Duodenal mucosa (tissue), 2 donors: ENCODE measurements at regions not wholly inside any gene's neighbourhood (a gene's known extent, or its start where the extent isn't known, plus 50 kb on each side); places are given as distances from the start of the nearest gene placed in this dataset.

ENCODE experiments used
- H3K27ac ChIP-seq: one replicate; pipeline ENCODE4 v1.7.0; 2013; ENCODE audit warnings: low read depth, low read length
- H3K27me3 ChIP-seq, 2 donors: one replicate each; pipeline ENCODE4 v1.7.0; 2013; ENCODE audit warnings: low read length in 2 of 2, control low read depth in 1 of 2; ENCODE audit not compliant: insufficient read depth in 2 of 2, control insufficient read depth in 1 of 2
- H3K36me3 ChIP-seq, 2 donors: one replicate each; pipeline ENCODE4 v1.7.0; 2013; ENCODE audit warnings: low read length in 2 of 2, control low read depth in 1 of 2; ENCODE audit not compliant: insufficient read depth in 2 of 2, control insufficient read depth in 1 of 2
- H3K4me1 ChIP-seq, 2 donors: one replicate each; pipeline ENCODE4 v1.7.0; 2013; ENCODE audit warnings: low read length in 2 of 2, control low read depth in 1 of 2; ENCODE audit not compliant: insufficient read depth in 2 of 2, control insufficient read depth in 1 of 2
- H3K4me3 ChIP-seq, 2 donors: one replicate each; pipeline ENCODE4 v1.7.0; 2013; ENCODE audit warnings: low read length in 2 of 2, low read depth in 1 of 2
- H3K9ac ChIP-seq, 2 donors: one replicate each; pipeline ENCODE4 v1.7.0; 2013; ENCODE audit warnings: low read length in 2 of 2, low read depth in 1 of 2
- H3K9me3 ChIP-seq, 2 donors: one replicate each; pipeline ENCODE4 v1.7.0; 2013; ENCODE audit warnings: low read length in 2 of 2, control low read depth in 1 of 2; ENCODE audit not compliant: control insufficient read depth in 1 of 2

- Histone ChIP-seq H3K4me3 (no peak overlapping the region), H3K9ac (no peak overlapping the region), H3K27ac (no peak overlapping the region), H3K36me3 (no peaks in the 10 kb centered on the region), H3K4me1 (no peaks in the 10 kb centered on the region), H3K9me3 (no peaks in the 10 kb centered on the region), H3K27me3 (no peaks in the 10 kb centered on the region)
Measured at GRCh38 chr5:4716781-4717180, 423.3 kb upstream of the ADAMTS16 start.

- Histone ChIP-seq H3K9me3 (no peaks in the 10 kb centered on the region), H3K4me1 (no peaks in the 10 kb centered on the region), H3K9ac (no peak overlapping the region), H3K4me3 (no peak overlapping the region), H3K36me3 (no peaks in the 10 kb centered on the region), H3K27ac (no peak overlapping the region), H3K27me3 (no peaks in the 10 kb centered on the region)
Measured at GRCh38 chr5:4717446-4717845, 422.7 kb upstream of the ADAMTS16 start.

GRCh38 chr5:4720831-4721230, 419.3 kb upstream of the ADAMTS16 start:
- Histone ChIP-seq H3K27me3 (no peaks in the 10 kb centered on the region), H3K4me1 (no peaks in the 10 kb centered on the region), H3K4me3 (no peak overlapping the region), H3K9me3 (peaks cover 0 to 3% of the 10 kb centered on the region in 2 donors), H3K27ac (no peak overlapping the region), H3K36me3 (no peaks in the 10 kb centered on the region), H3K9ac (no peak overlapping the region)

- peaks cover 0 to 3% of the 10 kb centered on the region in 2 donors for H3K9me3 ChIP-seq
- H3K27ac ChIP-seq = no peak overlapping the region
- H3K9ac ChIP-seq = no peak overlapping the region
- H3K36me3 ChIP-seq = no peaks in the 10 kb centered on the region
- no peak overlapping the region for H3K4me3 ChIP-seq
- no peaks in the 10 kb centered on the region for H3K27me3 ChIP-seq
- no peaks in the 10 kb centered on the region for H3K4me1 ChIP-seq
Measured at GRCh38 chr5:4722886-4723285, 417.2 kb upstream of the ADAMTS16 start.

- Histone ChIP-seq H3K4me3 (no peak overlapping the region), H3K4me1 (no peaks in the 10 kb centered on the region), H3K36me3 (no peaks in the 10 kb centered on the region), H3K27me3 (no peaks in the 10 kb centered on the region), H3K9ac (no peak overlapping the region), H3K9me3 (peaks cover 0 to 3% of the 10 kb centered on the region in 2 donors), H3K27ac (no peak overlapping the region)
Measured at GRCh38 chr5:4725594-4725993, 414.5 kb upstream of the ADAMTS16 start.

GRCh38 chr5:4730279-4730678, 409.9 kb upstream of the ADAMTS16 start:
- no peaks in the 10 kb centered on the region for H3K27me3 ChIP-seq
- peaks cover 0 to 7% of the 10 kb centered on the region in 2 donors for H3K9me3 ChIP-seq

GRCh38 chr5:4734348-4734747, 405.8 kb upstream of the ADAMTS16 start:
- no peak overlapping the region for H3K4me3 ChIP-seq
- no peaks in the 10 kb centered on the region for H3K4me1 ChIP-seq
- H3K27me3 ChIP-seq = no peaks in the 10 kb centered on the region
- no peaks in the 10 kb centered on the region for H3K36me3 ChIP-seq
- no peak overlapping the region for H3K27ac ChIP-seq
- peaks cover 0 to 7% of the 10 kb centered on the region in 2 donors for H3K9me3 ChIP-seq
- no peak overlapping the region for H3K9ac ChIP-seq

More at GRCh38 chr5:4730279-4730678, 409.9 kb upstream of the ADAMTS16 start:
- Histone ChIP-seq H3K4me1 (no peaks in the 10 kb centered on the region), H3K36me3 (no peaks in the 10 kb centered on the region), H3K27ac (no peak overlapping the region), H3K9ac (no peak overlapping the region), H3K4me3 (no peak overlapping the region)

GRCh38 chr5:4735261-4735660, 404.9 kb upstream of the ADAMTS16 start:
- Histone ChIP-seq H3K9me3 (peaks cover 0 to 7% of the 10 kb centered on the region in 2 donors), H3K36me3 (no peaks in the 10 kb centered on the region), H3K27me3 (no peaks in the 10 kb centered on the region), H3K27ac (no peak overlapping the region), H3K9ac (no peak overlapping the region), H3K4me3 (no peak overlapping the region), H3K4me1 (no peaks in the 10 kb centered on the region)

GRCh38 chr5:4737868-4738267, 402.3 kb upstream of the ADAMTS16 start:
- H3K9me3 ChIP-seq = peaks cover 0 to 7% of the 10 kb centered on the region in 2 donors
- H3K9ac ChIP-seq = no peak overlapping the region
- no peaks in the 10 kb centered on the region for H3K36me3 ChIP-seq
- H3K4me1 ChIP-seq = no peaks in the 10 kb centered on the region
- no peak overlapping the region for H3K27ac ChIP-seq
- no peak overlapping the region for H3K4me3 ChIP-seq
- no peaks in the 10 kb centered on the region for H3K27me3 ChIP-seq

GRCh38 chr5:4738298-4738697, 401.8 kb upstream of the ADAMTS16 start:
- no peak overlapping the region for H3K27ac ChIP-seq
- H3K4me3 ChIP-seq = no peak overlapping the region
- H3K4me1 ChIP-seq = no peaks in the 10 kb centered on the region
- peaks cover 0 to 7% of the 10 kb centered on the region in 2 donors for H3K9me3 ChIP-seq
- H3K9ac ChIP-seq = no peak overlapping the region
- no peaks in the 10 kb centered on the region for H3K36me3 ChIP-seq
- H3K27me3 ChIP-seq = no peaks in the 10 kb centered on the region

- H3K9ac ChIP-seq = no peak overlapping the region
- H3K36me3 ChIP-seq = no peaks in the 10 kb centered on the region
- no peaks in the 10 kb centered on the region for H3K4me1 ChIP-seq
- no peak overlapping the region for H3K27ac ChIP-seq
- H3K9me3 ChIP-seq = peaks cover 0 to 6% of the 10 kb centered on the region in 2 donors
- no peaks in the 10 kb centered on the region for H3K27me3 ChIP-seq
- no peak overlapping the region for H3K4me3 ChIP-seq
Measured at GRCh38 chr5:4740156-4740555, 400.0 kb upstream of the ADAMTS16 start.
